Uterus (tissue), 2 donors: ENCODE measurements at regions not wholly inside any gene's neighbourhood (a gene's known extent, or its start where the extent isn't known, plus 50 kb on each side); places are given as distances from the start of the nearest gene placed in this dataset.
"Not testable (repeated sequence)": the region's sequence is repeated elsewhere in the genome, so short reads cannot be mapped to it uniquely, and the experiment has no call there.

Experiments used
- POLR2A ChIP-seq, 2 donors: fragments of 450-650 bp; IDR thresholded peaks; one replicate each; pipeline ENCODE4 v1.6.1; 2016; ENCODE audit warnings: antibody characterized with exemption in 2 of 2, mild to moderate bottlenecking in 1 of 2, moderate library complexity in 1 of 2
- TF ChIP-seq, protein P1 (sequence below), 4 experiments: fragments of 200-600 bp in 2 of 4; fragments of 450-650 bp in 2 of 4; sonication (generic) in 2 of 4; IDR thresholded peaks; one replicate each; pipeline ENCODE4 v1.5.1; 2016 to 2019; ENCODE audit warnings: antibody characterized with exemption in 4 of 4, mild to moderate bottlenecking in 2 of 4, moderate library complexity in 1 of 4

GRCh38 chr19:29138206-29138605, 74.7 kb downstream of the UQCRFS1 start:
- TF ChIP-seq, protein P1, sequence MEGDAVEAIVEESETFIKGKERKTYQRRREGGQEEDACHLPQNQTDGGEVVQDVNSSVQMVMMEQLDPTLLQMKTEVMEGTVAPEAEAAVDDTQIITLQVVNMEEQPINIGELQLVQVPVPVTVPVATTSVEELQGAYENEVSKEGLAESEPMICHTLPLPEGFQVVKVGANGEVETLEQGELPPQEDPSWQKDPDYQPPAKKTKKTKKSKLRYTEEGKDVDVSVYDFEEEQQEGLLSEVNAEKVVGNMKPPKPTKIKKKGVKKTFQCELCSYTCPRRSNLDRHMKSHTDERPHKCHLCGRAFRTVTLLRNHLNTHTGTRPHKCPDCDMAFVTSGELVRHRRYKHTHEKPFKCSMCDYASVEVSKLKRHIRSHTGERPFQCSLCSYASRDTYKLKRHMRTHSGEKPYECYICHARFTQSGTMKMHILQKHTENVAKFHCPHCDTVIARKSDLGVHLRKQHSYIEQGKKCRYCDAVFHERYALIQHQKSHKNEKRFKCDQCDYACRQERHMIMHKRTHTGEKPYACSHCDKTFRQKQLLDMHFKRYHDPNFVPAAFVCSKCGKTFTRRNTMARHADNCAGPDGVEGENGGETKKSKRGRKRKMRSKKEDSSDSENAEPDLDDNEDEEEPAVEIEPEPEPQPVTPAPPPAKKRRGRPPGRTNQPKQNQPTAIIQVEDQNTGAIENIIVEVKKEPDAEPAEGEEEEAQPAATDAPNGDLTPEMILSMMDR (IDR thresholded peaks at IDR 0.05): not testable (repeated sequence)
- not testable (repeated sequence) for TF ChIP-seq POLR2A (IDR thresholded peaks at IDR 0.05)
